SK-N-SH (cell line): ENCODE measurements at regions not wholly inside any gene's neighbourhood (a gene's known extent, or its start where the extent isn't known, plus 50 kb on each side); places are given as distances from the start of the nearest gene placed in this dataset.

Source experiments
- CTCF ChIA-PET: fragments of 300-600, 350-600 bp; formaldehyde crosslinking; extraction: SDS; loops from one replicate; lab custom pipeline; 2021; lab: Yijun Ruan, JAX
- POLR2A ChIA-PET: fragments of 350-600 bp; sonication (Branson Sonifier 250); formaldehyde crosslinking; extraction: SDS; loops from one replicate; lab custom pipeline; 2020; ENCODE audit warnings: antibody characterized with exemption, inconsistent platforms; lab: Yijun Ruan, JAX
- DNase-seq: peaks from one replicate; pipeline ENCODE4 v3.0.0; 2012
- H2AFZ ChIP-seq: fragments of 200-600 bp; sonication (generic); 2 replicates; pipeline ENCODE4 v1.8.1; 2016; ENCODE audit warnings: antibody characterized with exemption, mild to moderate bottlenecking, low read depth
- H3F3A ChIP-seq: fragments of 200-600 bp; sonication (generic); replicated peaks from 2 replicates; pipeline ENCODE3; 2016; ENCODE audit warnings: antibody characterized with exemption, mild to moderate bottlenecking; ENCODE audit not compliant: insufficient read depth
- H3K27ac ChIP-seq, 2 experiments: fragments of 200-500 bp in 1 of 2; fragments of 200-600 bp in 1 of 2; sonication (Bioruptor generic) in 1 of 2; sonication (generic), shearing (Covaris generic) in 1 of 2; 2 replicates each; pipeline versions ENCODE4 v1.5.1 to v1.6.1; 2014 to 2016; ENCODE audit warnings: low read depth in 2 of 2, inconsistent platforms in 1 of 2, low read length in 1 of 2, mild to moderate bottlenecking in 1 of 2, mixed read lengths in 1 of 2
- H3K27me3 ChIP-seq: fragments of 200-600 bp; sonication (generic), shearing (Covaris generic); 2 replicates; pipeline ENCODE4 v1.6.1; 2016; ENCODE audit warnings: mixed run types; ENCODE audit not compliant: insufficient read depth
- H3K36me3 ChIP-seq, 2 experiments: fragments of 200-500 bp in 1 of 2; fragments of 200-600 bp in 1 of 2; sonication (Bioruptor generic) in 1 of 2; sonication (generic) in 1 of 2; replicated peaks in 1 of 2; 2 replicates each; pipeline versions ENCODE3 to v1.5.1; 2014 to 2016; ENCODE audit warnings: low read length in 1 of 2, mild to moderate bottlenecking in 1 of 2; ENCODE audit not compliant: insufficient read depth in 2 of 2, control insufficient read depth in 1 of 2
- H3K4me1 ChIP-seq, 2 experiments: fragments of 200-500 bp in 1 of 2; fragments of 200-600 bp in 1 of 2; sonication (Bioruptor generic) in 1 of 2; sonication (generic), shearing (Covaris generic) in 1 of 2; 2 replicates each; pipeline versions ENCODE4 v1.5.1 to v1.6.1; 2014 to 2016; ENCODE audit warnings: low read depth in 1 of 2, low read length in 1 of 2, mixed run types in 1 of 2; ENCODE audit not compliant: insufficient read depth in 2 of 2, control insufficient read depth in 1 of 2
- H3K4me2 ChIP-seq: fragments of 200-600 bp; sonication (generic), shearing (Covaris generic); 2 replicates; pipeline ENCODE4 v1.6.1; 2017; ENCODE audit warnings: mixed run types
- H3K4me3 ChIP-seq, 2 experiments: fragments of 200-500 bp in 1 of 2; fragments of 200-600 bp in 1 of 2; sonication (Bioruptor generic) in 1 of 2; sonication (generic), shearing (Covaris generic) in 1 of 2; 2 replicates each; pipeline versions ENCODE4 v1.5.1 to v1.8.1; 2014 to 2016; ENCODE audit warnings: low read depth in 2 of 2, inconsistent platforms in 1 of 2, low read length in 1 of 2, mild to moderate bottlenecking in 1 of 2, mixed read lengths in 1 of 2, moderate library complexity in 1 of 2
- H3K79me2 ChIP-seq: fragments of 200-600 bp; sonication (generic); 2 replicates; pipeline ENCODE4 v1.8.1; 2017; ENCODE audit warnings: mild to moderate bottlenecking; ENCODE audit not compliant: insufficient read depth
- H3K9ac ChIP-seq: fragments of 200-600 bp; sonication (generic); 2 replicates; pipeline ENCODE4 v1.6.1; 2017; ENCODE audit warnings: mixed run types
- H3K9me2 ChIP-seq: fragments of 200-600 bp; sonication (generic); 2 replicates; pipeline ENCODE4 v1.6.1; 2017; ENCODE audit warnings: mixed run types
- H3K9me3 ChIP-seq: fragments of 200-600 bp; sonication (generic); 2 replicates; pipeline ENCODE4 v1.6.1; 2017; ENCODE audit warnings: mixed run types, mild to moderate bottlenecking, moderate library complexity
- H4K20me1 ChIP-seq: fragments of 200-600 bp; sonication (generic); 2 replicates; pipeline ENCODE4 v1.6.1; 2017; ENCODE audit warnings: mild to moderate bottlenecking, mixed run types; ENCODE audit not compliant: insufficient read depth
- EP300 ChIP-seq, 2 experiments: IDR thresholded peaks; 2 replicates each; pipeline versions ENCODE4 v1.4.0 to v1.6.1; 2012; ENCODE audit warnings: borderline replicate concordance in 1 of 2, low read depth in 1 of 2, low read length in 1 of 2
- EZH2phosphoT487 ChIP-seq: fragments of 200-600 bp; sonication (generic); IDR thresholded peaks from 2 replicates; pipeline ENCODE4 v1.6.1; 2017; ENCODE audit warnings: low read depth, mixed run types, mild to moderate bottlenecking, antibody characterized with exemption, moderate library complexity, borderline replicate concordance
- FOXJ3 ChIP-seq: sonication (generic); formaldehyde crosslinking; IDR thresholded peaks from 2 replicates; pipeline ENCODE4 v1.5.1; 2020; ENCODE audit warnings: mild to moderate bottlenecking, missing genetic modification reagents
- FOXM1 ChIP-seq: IDR thresholded peaks from 2 replicates; pipeline ENCODE4 v1.4.0; 2012; ENCODE audit warnings: low read depth, mild to moderate bottlenecking
- GABPA ChIP-seq: IDR thresholded peaks from 2 replicates; pipeline ENCODE4 v1.4.0; 2012; ENCODE audit warnings: low read depth, mild to moderate bottlenecking
- NFIC ChIP-seq: IDR thresholded peaks from 2 replicates; pipeline ENCODE4 v1.4.0; 2012; ENCODE audit warnings: borderline replicate concordance
- POLR2AphosphoS5 ChIP-seq: IDR thresholded peaks from 2 replicates; pipeline ENCODE4 v1.6.1; 2012; ENCODE audit warnings: low read depth, low read length
- RXRA ChIP-seq: IDR thresholded peaks from 2 replicates; pipeline ENCODE4 v1.4.0; 2012; ENCODE audit warnings: low read depth, mild to moderate bottlenecking, borderline replicate concordance
- SIN3A ChIP-seq: IDR thresholded peaks from 2 replicates; pipeline ENCODE4 v1.6.1; 2012; ENCODE audit warnings: low read depth, mild to moderate bottlenecking, low read length, moderate library complexity, borderline replicate concordance
- SMC3 ChIP-seq: IDR thresholded peaks from 2 replicates; pipeline ENCODE4 v1.6.1; 2012; ENCODE audit warnings: low read depth, low read length, improper control_type of control experiment
- TCF12 ChIP-seq: IDR thresholded peaks from 2 replicates; pipeline ENCODE4 v1.4.0; 2012
- YY1 ChIP-seq: IDR thresholded peaks from 2 replicates; pipeline ENCODE4 v1.4.0; 2012; ENCODE audit warnings: low read depth, mild to moderate bottlenecking
- WGBS: methylation state at CpG from one replicate; pipeline ENCODE4 v1.1.6; 2017; ENCODE audit warnings: low lambda C conversion rate; 5-methylcytosine and 5-hydroxymethylcytosine counted together
- TF ChIP-seq, protein P1 (sequence below): IDR thresholded peaks from 2 replicates; pipeline ENCODE4 v1.6.1; 2012; ENCODE audit warnings: mild to moderate bottlenecking, low read depth, low read length, moderate library complexity
- TF ChIP-seq, protein P2 (sequence below): IDR thresholded peaks from 2 replicates; pipeline ENCODE4; 2012
- TF ChIP-seq, protein P3 (sequence below): IDR thresholded peaks from 2 replicates; pipeline ENCODE4 v1.4.0; 2012; ENCODE audit warnings: low read depth, borderline replicate concordance
- TF ChIP-seq, protein P4 (sequence below): fragments of 150-350 bp; IDR thresholded peaks from 2 replicates; pipeline ENCODE4 v1.6.1; 2016; ENCODE audit warnings: mild to moderate bottlenecking, low read depth, low read length

DNA sequence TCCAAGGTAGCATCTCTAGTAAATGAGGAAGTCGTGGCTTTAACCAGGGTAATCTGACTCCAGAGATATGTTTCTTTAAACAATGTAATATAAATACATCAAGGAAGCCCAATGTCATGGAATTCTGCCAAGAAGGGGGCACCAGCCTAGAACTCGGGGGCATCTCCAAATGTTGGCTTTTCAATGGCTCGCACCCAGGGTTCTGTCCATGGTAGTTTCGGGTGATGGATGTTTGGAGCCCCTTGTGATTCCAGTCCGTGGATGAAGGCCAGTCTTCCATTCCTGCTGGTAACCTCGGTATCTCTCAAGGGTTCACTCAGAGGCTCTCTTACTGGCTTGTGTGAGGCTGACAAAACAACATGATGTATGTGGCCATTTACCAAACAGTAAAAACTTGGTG is 91.7 kb upstream of the SPHKAP start:
- Histone ChIP-seq H3K4me2 (no peak overlapping the region), H3K9me2 (no peaks in the 10 kb centered on the region), H3K27me3 (no peaks in the 10 kb centered on the region), H2AFZ (no peak overlapping the region), H3K27ac (no peak overlapping the region), H3K79me2 (no peaks in the 10 kb centered on the region), H3K4me3 (no peak overlapping the region), H3K9ac (no peak overlapping the region), H3K9me3 (no peaks in the 10 kb centered on the region), H3F3A (no peaks in the 10 kb centered on the region), H4K20me1 (no peaks in the 10 kb centered on the region), H3K4me1 (no peaks in the 10 kb centered on the region), H3K36me3 (no peaks in the 10 kb centered on the region)
- DNase-seq = no peak
- TF ChIP-seq, protein P1, sequence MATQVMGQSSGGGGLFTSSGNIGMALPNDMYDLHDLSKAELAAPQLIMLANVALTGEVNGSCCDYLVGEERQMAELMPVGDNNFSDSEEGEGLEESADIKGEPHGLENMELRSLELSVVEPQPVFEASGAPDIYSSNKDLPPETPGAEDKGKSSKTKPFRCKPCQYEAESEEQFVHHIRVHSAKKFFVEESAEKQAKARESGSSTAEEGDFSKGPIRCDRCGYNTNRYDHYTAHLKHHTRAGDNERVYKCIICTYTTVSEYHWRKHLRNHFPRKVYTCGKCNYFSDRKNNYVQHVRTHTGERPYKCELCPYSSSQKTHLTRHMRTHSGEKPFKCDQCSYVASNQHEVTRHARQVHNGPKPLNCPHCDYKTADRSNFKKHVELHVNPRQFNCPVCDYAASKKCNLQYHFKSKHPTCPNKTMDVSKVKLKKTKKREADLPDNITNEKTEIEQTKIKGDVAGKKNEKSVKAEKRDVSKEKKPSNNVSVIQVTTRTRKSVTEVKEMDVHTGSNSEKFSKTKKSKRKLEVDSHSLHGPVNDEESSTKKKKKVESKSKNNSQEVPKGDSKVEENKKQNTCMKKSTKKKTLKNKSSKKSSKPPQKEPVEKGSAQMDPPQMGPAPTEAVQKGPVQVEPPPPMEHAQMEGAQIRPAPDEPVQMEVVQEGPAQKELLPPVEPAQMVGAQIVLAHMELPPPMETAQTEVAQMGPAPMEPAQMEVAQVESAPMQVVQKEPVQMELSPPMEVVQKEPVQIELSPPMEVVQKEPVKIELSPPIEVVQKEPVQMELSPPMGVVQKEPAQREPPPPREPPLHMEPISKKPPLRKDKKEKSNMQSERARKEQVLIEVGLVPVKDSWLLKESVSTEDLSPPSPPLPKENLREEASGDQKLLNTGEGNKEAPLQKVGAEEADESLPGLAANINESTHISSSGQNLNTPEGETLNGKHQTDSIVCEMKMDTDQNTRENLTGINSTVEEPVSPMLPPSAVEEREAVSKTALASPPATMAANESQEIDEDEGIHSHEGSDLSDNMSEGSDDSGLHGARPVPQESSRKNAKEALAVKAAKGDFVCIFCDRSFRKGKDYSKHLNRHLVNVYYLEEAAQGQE = peak; percentile 70; the same call in 1 of the 2 replicates
- TF ChIP-seq, protein P2, sequence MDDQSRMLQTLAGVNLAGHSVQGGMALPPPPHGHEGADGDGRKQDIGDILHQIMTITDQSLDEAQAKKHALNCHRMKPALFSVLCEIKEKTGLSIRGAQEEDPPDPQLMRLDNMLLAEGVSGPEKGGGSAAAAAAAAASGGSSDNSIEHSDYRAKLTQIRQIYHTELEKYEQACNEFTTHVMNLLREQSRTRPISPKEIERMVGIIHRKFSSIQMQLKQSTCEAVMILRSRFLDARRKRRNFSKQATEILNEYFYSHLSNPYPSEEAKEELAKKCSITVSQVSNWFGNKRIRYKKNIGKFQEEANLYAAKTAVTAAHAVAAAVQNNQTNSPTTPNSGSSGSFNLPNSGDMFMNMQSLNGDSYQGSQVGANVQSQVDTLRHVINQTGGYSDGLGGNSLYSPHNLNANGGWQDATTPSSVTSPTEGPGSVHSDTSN = no peak
- TF ChIP-seq FOXJ3 (CRISPR knock-in tag) = no peak
- CTCF ChIA-PET = no interaction called here
- WGBS = 15% methylated on average over 5 of the region's 6 CpGs
- POLR2A ChIA-PET = no interaction called here

DNA sequence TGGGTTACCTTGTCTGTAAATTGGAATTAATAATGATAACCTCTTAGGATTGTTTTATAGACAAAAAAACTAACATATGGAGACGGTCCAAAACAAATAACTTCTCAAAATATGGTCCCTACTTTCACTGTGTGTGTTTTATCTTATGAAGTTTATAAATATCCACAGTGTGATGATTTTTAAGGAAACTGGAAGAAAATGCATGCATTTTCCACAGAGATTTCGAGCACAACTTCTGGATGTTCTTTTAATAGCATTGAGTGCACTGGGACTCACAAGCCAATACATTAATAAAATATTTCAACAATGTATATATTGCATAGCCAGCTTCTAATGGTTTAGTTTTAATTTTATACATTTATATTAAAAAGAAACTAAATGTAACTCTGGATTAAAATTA is 87.9 kb upstream of the SPHKAP start:
- H3K9ac ChIP-seq = no peak overlapping the region
- no peak for DNase-seq
- no peaks in the 10 kb centered on the region for H3F3A ChIP-seq
- no peaks in the 10 kb centered on the region for H3K9me2 ChIP-seq
- H2AFZ ChIP-seq = no peak overlapping the region
- no peaks in the 10 kb centered on the region for H4K20me1 ChIP-seq
- ChIA-PET CTCF (no interaction called here), POLR2A (no interaction called here)
- no peak overlapping the region for H3K4me2 ChIP-seq
- TF ChIP-seq, protein P3, sequence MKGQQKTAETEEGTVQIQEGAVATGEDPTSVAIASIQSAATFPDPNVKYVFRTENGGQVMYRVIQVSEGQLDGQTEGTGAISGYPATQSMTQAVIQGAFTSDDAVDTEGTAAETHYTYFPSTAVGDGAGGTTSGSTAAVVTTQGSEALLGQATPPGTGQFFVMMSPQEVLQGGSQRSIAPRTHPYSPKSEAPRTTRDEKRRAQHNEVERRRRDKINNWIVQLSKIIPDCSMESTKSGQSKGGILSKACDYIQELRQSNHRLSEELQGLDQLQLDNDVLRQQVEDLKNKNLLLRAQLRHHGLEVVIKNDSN = no peak
- no peak for TF ChIP-seq TCF12
- TF ChIP-seq, protein P4, sequence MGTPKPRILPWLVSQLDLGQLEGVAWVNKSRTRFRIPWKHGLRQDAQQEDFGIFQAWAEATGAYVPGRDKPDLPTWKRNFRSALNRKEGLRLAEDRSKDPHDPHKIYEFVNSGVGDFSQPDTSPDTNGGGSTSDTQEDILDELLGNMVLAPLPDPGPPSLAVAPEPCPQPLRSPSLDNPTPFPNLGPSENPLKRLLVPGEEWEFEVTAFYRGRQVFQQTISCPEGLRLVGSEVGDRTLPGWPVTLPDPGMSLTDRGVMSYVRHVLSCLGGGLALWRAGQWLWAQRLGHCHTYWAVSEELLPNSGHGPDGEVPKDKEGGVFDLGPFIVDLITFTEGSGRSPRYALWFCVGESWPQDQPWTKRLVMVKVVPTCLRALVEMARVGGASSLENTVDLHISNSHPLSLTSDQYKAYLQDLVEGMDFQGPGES = no peak
- no peak for TF ChIP-seq NFIC
- no peak for TF ChIP-seq EZH2phosphoT487
- TF ChIP-seq GABPA = no peak
- no peak for TF ChIP-seq YY1
- no peak for TF ChIP-seq FOXJ3 (CRISPR knock-in tag)
- TF ChIP-seq, protein P2 = no peak
- TF ChIP-seq SIN3A = no peak
- no peak for TF ChIP-seq EP300 (IDR thresholded peaks at IDR 0.05; ENCODE audit: borderline replicate concordance in 1 of 2, low read depth in 1 of 2, low read length in 1 of 2)
- no peak for TF ChIP-seq RXRA
- no peak for TF ChIP-seq SMC3
- no peak for TF ChIP-seq FOXM1
- TF ChIP-seq POLR2AphosphoS5 = no peak
- H3K4me1 ChIP-seq = no peaks in the 10 kb centered on the region
- H3K36me3 ChIP-seq = no peaks in the 10 kb centered on the region
- no peaks in the 10 kb centered on the region for H3K79me2 ChIP-seq
- no peak overlapping the region for H3K4me3 ChIP-seq
- H3K9me3 ChIP-seq = no peaks in the 10 kb centered on the region
- H3K27me3 ChIP-seq = no peaks in the 10 kb centered on the region
- 5% methylated on average over 2 of the region's 2 CpGs for WGBS
- H3K27ac ChIP-seq = no peak overlapping the region
